GM19035 (cell line): ENCODE measurements at regions not wholly inside any gene's neighbourhood (a gene's known extent, or its start where the extent isn't known, plus 50 kb on each side); places are given as distances from the start of the nearest gene placed in this dataset.

Experiments
- ATAC-seq: cut with Tn5 transposase; IDR thresholded peaks from one replicate; pipeline ENCODE4 v1.9.1; 2021; ENCODE audit not compliant: unreplicated experiment

GRCh38 chr18:73742957-73743356 lies 404.7 kb downstream of the FBXO15 start:
- ATAC-seq: no peak

GRCh38 chr18:73741946-73742345 lies 405.7 kb downstream of the FBXO15 start:
- no peak for ATAC-seq

GRCh38 chr18:73739098-73739497 lies 408.5 kb downstream of the FBXO15 start:
- ATAC-seq: no peak

- no peak for ATAC-seq
Measured at GRCh38 chr18:73737990-73738389, 409.6 kb downstream of the FBXO15 start.

- no peak for ATAC-seq
Measured at GRCh38 chr18:73735836-73736235, 411.8 kb downstream of the FBXO15 start.

GRCh38 chr18:73733806-73734314 lies 413.8 kb downstream of the FBXO15 start:
- no peak for ATAC-seq

GRCh38 chr18:73733376-73733775 lies 414.3 kb downstream of the FBXO15 start:
- ATAC-seq: no peak

- ATAC-seq: no peak
Measured at GRCh38 chr18:73728657-73729056, 419.0 kb downstream of the FBXO15 start.

- ATAC-seq: no peak
Measured at GRCh38 chr18:73724958-73725357, 422.7 kb downstream of the FBXO15 start.

GRCh38 chr18:73719611-73720010 lies 428.0 kb downstream of the FBXO15 start:
- no peak for ATAC-seq

GRCh38 chr18:73717570-73717969 lies 430.1 kb downstream of the FBXO15 start:
- no peak for ATAC-seq

GRCh38 chr18:73715210-73715670 lies 432.4 kb downstream of the FBXO15 start:
- no peak for ATAC-seq

- ATAC-seq: no peak
Measured at GRCh38 chr18:73714466-73714865, 433.2 kb downstream of the FBXO15 start.

GRCh38 chr18:73711256-73711655 lies 436.4 kb downstream of the FBXO15 start:
- no peak for ATAC-seq

GRCh38 chr18:73708591-73708990 lies 439.0 kb downstream of the FBXO15 start:
- no peak for ATAC-seq

GRCh38 chr18:73707035-73707434 lies 440.6 kb downstream of the FBXO15 start:
- no peak for ATAC-seq

GRCh38 chr18:73697353-73697752 lies 450.3 kb downstream of the FBXO15 start:
- ATAC-seq: no peak

- no peak for ATAC-seq
Measured at GRCh38 chr18:73696698-73697097, 450.9 kb downstream of the FBXO15 start.

- ATAC-seq: no peak
Measured at GRCh38 chr18:73696171-73696570, 451.5 kb downstream of the FBXO15 start.

- no peak for ATAC-seq
Measured at GRCh38 chr18:73693091-73693490, 454.5 kb downstream of the FBXO15 start.

- no peak for ATAC-seq
Measured at GRCh38 chr18:73691624-73692023, 456.0 kb downstream of the FBXO15 start.

- ATAC-seq: no peak
Measured at GRCh38 chr18:73691118-73691517, 456.5 kb downstream of the FBXO15 start.

- no peak for ATAC-seq
Measured at GRCh38 chr18:73690222-73690621, 457.4 kb downstream of the FBXO15 start.
